GM23248 (cell line): ENCODE measurements at regions not wholly inside any gene's neighbourhood (a gene's known extent, or its start where the extent isn't known, plus 50 kb on each side); places are given as distances from the start of the nearest gene placed in this dataset.

ENCODE experiments used
- EZH2 ChIP-seq: fragments of 200-600 bp; sonication (generic); IDR thresholded peaks from 2 replicates; pipeline ENCODE4 v1.6.1; 2018; ENCODE audit warnings: antibody characterized with exemption, mild to moderate bottlenecking; ENCODE audit not compliant: insufficient read depth, poor library complexity, severe bottlenecking
- EZH2phosphoT487 ChIP-seq: fragments of 200-600 bp; sonication (generic); IDR thresholded peaks from 2 replicates; pipeline ENCODE4 v1.6.1; 2018; ENCODE audit warnings: antibody characterized with exemption, moderate library complexity, mild to moderate bottlenecking, low read depth; ENCODE audit not compliant: insufficient read depth

- TF ChIP-seq EZH2, result no peak
- no peak for TF ChIP-seq EZH2phosphoT487
Measured at GRCh38 chr2:2542316-2542715, 211.2 kb upstream of the MYT1L start.
